ENCODE measurements at regions not wholly inside any gene's neighbourhood (a gene's known extent, or its start where the extent isn't known, plus 50 kb on each side); places are given as distances from the start of the nearest gene placed in this dataset.

DNA sequence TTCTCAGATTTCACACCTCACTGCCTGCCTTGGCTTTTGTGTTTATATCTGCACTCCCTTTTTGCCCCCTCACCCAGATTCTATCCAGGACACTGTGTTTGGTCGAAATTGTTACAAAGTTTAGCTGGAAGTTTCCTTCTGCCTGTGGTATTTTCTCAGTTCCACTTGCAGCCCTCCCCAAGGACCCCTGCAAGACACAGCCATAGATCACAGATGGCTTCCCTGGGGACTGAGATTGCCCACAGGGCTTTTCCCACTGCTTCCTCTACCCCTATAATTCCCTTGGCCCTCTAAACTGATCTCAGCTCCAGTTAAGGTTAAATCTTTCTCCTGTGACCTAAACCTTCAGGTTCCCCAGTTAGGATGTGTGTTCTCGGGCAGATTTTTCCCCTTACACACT lies 146.1 kb upstream of the C11orf87 start:
- TF ChIP-seq, protein P1, sequence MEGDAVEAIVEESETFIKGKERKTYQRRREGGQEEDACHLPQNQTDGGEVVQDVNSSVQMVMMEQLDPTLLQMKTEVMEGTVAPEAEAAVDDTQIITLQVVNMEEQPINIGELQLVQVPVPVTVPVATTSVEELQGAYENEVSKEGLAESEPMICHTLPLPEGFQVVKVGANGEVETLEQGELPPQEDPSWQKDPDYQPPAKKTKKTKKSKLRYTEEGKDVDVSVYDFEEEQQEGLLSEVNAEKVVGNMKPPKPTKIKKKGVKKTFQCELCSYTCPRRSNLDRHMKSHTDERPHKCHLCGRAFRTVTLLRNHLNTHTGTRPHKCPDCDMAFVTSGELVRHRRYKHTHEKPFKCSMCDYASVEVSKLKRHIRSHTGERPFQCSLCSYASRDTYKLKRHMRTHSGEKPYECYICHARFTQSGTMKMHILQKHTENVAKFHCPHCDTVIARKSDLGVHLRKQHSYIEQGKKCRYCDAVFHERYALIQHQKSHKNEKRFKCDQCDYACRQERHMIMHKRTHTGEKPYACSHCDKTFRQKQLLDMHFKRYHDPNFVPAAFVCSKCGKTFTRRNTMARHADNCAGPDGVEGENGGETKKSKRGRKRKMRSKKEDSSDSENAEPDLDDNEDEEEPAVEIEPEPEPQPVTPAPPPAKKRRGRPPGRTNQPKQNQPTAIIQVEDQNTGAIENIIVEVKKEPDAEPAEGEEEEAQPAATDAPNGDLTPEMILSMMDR (IDR thresholded peaks at IDR 0.05; ENCODE audit: borderline replicate concordance, extremely low read depth, low read length, poor library complexity, severe bottlenecking) = no peak
- no peak for TF ChIP-seq EZH2 (IDR thresholded peaks at IDR 0.05; ENCODE audit: borderline replicate concordance, low read depth, low read length, severe bottlenecking)
